Fibroblast of pulmonary artery (primary cell): ENCODE measurements at regions not wholly inside any gene's neighbourhood (a gene's known extent, or its start where the extent isn't known, plus 50 kb on each side); places are given as distances from the start of the nearest gene placed in this dataset.
"Not testable (repeated sequence)": the region's sequence is repeated elsewhere in the genome, so short reads cannot be mapped to it uniquely, and the experiment has no call there.

ENCODE experiments used
- DNase-seq: peaks from one replicate; pipeline ENCODE4 v3.0.0-alpha.2; 2010; ENCODE audit warnings: low read depth
- H3K4me3 ChIP-seq: replicated peaks from 2 replicates; pipeline ENCODE4 v1.5.1; 2011; ENCODE audit warnings: low read depth, mild to moderate bottlenecking, control low read depth, low read length, moderate library complexity
- TF ChIP-seq, protein P1 (sequence below): IDR thresholded peaks from 2 replicates; pipeline ENCODE4 v1.5.1; 2011; ENCODE audit warnings: mild to moderate bottlenecking, control low read depth, low read length, inconsistent platforms; ENCODE audit errors: missing control alignments

DNA sequence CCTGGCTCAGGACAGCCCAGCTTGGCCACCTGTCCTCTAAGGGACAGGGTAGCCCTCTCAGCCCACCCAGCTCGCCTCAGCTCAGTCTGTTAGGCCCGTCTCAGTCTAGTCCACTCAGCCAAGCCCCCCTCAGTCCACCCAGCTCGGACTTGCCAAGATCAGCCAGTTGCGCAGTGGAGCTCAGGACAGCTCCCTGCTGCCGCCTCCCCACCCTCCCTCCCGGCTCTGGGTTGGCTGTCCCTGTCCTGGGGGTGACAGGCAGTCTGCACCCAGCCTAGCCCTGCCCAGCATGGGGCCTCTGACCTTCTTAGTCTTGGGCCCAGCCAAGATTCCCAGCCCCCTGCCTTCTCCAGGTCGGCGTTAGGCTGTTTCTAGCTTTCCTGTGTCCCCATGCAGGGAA, 196.9 kb downstream of the TMEM121 start:
- not testable (repeated sequence) for H3K4me3 ChIP-seq, DNase-seq

DNA sequence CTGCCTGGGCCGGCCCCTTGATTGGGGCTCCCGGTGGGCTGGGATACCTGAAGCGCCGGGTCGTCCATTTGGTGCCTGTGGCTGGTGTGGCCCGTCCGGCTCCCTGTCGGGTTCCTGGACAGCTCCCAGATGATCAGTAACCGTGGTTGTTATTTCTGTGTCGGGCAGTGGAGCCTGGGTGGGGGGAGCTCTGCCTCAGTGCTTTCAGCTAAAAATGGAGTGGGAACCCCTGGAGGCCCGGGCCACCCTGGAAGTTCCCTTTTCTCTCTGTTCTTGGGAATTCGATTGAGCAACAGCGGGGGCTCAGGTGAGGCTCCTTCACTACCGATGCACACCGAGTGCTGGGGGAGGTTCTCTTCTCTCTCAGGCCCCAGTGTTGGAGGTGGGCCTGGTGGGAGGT, 197.4 kb downstream of the TMEM121 start:
- not testable (repeated sequence) for DNase-seq, H3K4me3 ChIP-seq

- H3K4me3 ChIP-seq, DNase-seq: not testable (repeated sequence)
Measured at GRCh38 chr14:105729825-105730368, 203.5 kb downstream of the TMEM121 start.

DNA sequence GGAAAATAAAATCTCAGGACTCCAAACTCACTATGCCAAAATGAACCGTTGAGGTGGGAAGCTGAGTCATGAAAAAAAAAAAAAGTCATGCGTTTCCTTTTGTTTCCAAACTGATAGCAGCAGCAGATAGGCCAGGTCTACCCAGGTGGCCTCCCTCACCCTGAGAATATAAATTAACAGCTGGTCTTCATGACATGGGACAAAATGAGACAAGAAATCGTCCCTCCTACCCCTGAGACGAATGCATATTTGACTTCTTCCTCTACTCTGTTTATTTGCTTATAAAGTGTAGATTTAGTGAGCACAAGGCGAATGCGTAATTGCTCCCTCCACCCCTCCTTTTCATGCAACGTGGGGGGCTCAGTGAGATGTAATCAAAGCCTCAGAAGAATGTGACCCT, 204.3 kb downstream of the TMEM121 start:
- not testable (repeated sequence) for H3K4me3 ChIP-seq, DNase-seq

GRCh38 chr14:105731221-105731985, 205.0 kb downstream of the TMEM121 start:
- H3K4me3 ChIP-seq, DNase-seq: not testable (repeated sequence)

GRCh38 chr14:105733081-105734065, 207.0 kb downstream of the TMEM121 start:
- TF ChIP-seq, protein P1, sequence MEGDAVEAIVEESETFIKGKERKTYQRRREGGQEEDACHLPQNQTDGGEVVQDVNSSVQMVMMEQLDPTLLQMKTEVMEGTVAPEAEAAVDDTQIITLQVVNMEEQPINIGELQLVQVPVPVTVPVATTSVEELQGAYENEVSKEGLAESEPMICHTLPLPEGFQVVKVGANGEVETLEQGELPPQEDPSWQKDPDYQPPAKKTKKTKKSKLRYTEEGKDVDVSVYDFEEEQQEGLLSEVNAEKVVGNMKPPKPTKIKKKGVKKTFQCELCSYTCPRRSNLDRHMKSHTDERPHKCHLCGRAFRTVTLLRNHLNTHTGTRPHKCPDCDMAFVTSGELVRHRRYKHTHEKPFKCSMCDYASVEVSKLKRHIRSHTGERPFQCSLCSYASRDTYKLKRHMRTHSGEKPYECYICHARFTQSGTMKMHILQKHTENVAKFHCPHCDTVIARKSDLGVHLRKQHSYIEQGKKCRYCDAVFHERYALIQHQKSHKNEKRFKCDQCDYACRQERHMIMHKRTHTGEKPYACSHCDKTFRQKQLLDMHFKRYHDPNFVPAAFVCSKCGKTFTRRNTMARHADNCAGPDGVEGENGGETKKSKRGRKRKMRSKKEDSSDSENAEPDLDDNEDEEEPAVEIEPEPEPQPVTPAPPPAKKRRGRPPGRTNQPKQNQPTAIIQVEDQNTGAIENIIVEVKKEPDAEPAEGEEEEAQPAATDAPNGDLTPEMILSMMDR: no peak
- no peak for DNase-seq
- H3K4me3 ChIP-seq: no peak overlapping the region

DNA sequence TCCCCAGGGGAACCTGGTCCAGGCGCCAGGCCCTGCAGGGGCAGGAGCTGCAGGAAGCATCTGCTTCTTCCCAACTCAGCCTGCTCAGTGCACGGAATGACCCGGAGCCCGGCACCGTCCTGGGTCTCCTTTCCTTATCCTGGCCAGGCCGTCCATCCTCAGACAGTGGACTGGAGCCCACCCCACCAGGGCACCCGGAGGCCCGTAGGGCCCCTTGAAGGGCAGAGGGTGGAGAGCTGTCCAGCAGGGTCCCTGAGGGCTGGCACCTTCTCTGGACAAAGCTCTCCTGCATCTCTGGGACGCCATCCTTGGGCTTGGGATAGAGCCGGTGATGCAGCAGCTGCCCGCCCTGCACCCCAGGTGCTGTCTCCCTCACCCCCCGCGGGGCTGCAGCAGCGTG, 207.9 kb downstream of the TMEM121 start:
- not testable (repeated sequence) for DNase-seq

GRCh38 chr14:105736331-105736730, 209.9 kb downstream of the TMEM121 start:
- not testable (repeated sequence) for H3K4me3 ChIP-seq, DNase-seq

More for the DNA sequence above, 207.9 kb downstream of the TMEM121 start:
- not testable (repeated sequence) for H3K4me3 ChIP-seq

- TF ChIP-seq, protein P1: no peak
- no peak for DNase-seq
- no peak overlapping the region for H3K4me3 ChIP-seq
Measured at GRCh38 chr14:105737504-105738246, 211.3 kb downstream of the TMEM121 start.

DNA sequence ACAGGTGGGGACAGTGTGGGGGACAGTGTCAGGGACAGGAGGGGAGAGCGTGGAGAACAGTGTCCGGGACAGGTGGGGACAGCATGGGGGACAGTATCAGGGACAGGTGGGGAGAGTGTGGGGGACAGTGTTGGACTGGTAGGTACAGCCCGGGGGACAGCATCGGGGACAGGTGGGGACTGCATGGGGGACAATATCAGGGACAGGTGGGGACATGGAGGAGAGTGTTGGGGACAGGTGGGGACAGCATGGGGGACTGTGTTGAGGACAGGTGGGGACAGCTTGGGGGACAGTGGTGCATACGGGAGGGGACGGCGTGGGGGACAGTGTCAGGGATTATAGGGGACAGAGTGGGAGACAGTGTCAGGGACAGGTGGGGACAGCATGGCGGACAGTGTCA, 212.3 kb downstream of the TMEM121 start:
- no peak overlapping the region for H3K4me3 ChIP-seq
- TF ChIP-seq, protein P1: no peak
- DNase-seq: no peak
